HCT116 (cell line): ENCODE measurements at regions not wholly inside any gene's neighbourhood (a gene's known extent, or its start where the extent isn't known, plus 50 kb on each side); places are given as distances from the start of the nearest gene placed in this dataset.
A peak's percentile ranks its signal among the peaks of the same experiment; 100 is the strongest.

ENCODE experiments used
- EGR1 ChIP-seq: IDR thresholded peaks from 2 replicates; pipeline ENCODE4 v1.6.1; 2012; ENCODE audit warnings: low read depth
- EZH2 ChIP-seq: fragments of 200-600 bp; sonication (generic); IDR thresholded peaks from 2 replicates; pipeline ENCODE4 v1.6.1; 2017; ENCODE audit warnings: antibody characterized with exemption, mixed run types
- JUND ChIP-seq: IDR thresholded peaks from 2 replicates; pipeline ENCODE4 v1.6.1; 2012
- POLR2A ChIP-seq: IDR thresholded peaks from 2 replicates; pipeline ENCODE4 v1.7.0; 2011; ENCODE audit warnings: borderline replicate concordance; ENCODE audit not compliant: insufficient read depth, insufficient read length; ENCODE audit errors: extremely low read depth
- POLR2AphosphoS5 ChIP-seq: IDR thresholded peaks from 2 replicates; pipeline ENCODE4 v1.6.1; 2011; ENCODE audit warnings: mild to moderate bottlenecking, low read depth, low read length, moderate library complexity
- SIN3A ChIP-seq: IDR thresholded peaks from 2 replicates; pipeline ENCODE4 v1.6.1; 2012; ENCODE audit warnings: low read depth
- SP1 ChIP-seq: IDR thresholded peaks from 2 replicates; pipeline ENCODE4 v1.6.1; 2012; ENCODE audit warnings: low read depth
- TCF7L2 ChIP-seq: IDR thresholded peaks from 2 replicates; pipeline ENCODE4 v1.7.0; 2011; ENCODE audit warnings: borderline replicate concordance, inconsistent platforms; ENCODE audit not compliant: insufficient read depth, insufficient read length; ENCODE audit errors: extremely low read depth
- ZFX ChIP-seq: fragments of 450-650 bp; IDR thresholded peaks from 2 replicates; pipeline ENCODE4 v1.6.1; 2017
- ZNF274 ChIP-seq: fragments of 200-500 bp; sonication (Bioruptor generic); IDR thresholded peaks from 2 replicates; pipeline ENCODE4 v1.6.1; 2014; ENCODE audit warnings: mild to moderate bottlenecking, low read depth, low read length, inconsistent platforms
- TF ChIP-seq, protein P1 (sequence below), 3 experiments: fragments of 200-600 bp in 1 of 3; sonication (generic) in 1 of 3; IDR thresholded peaks in 2 of 3; conservative IDR thresholded peaks in 1 of 3; 2 replicates each; pipeline ENCODE4 v1.5.1; 2012 to 2017; ENCODE audit warnings: low read depth in 2 of 3, low read length in 2 of 3, antibody characterized with exemption in 1 of 3, borderline replicate concordance in 1 of 3, control low read depth in 1 of 3, mild to moderate bottlenecking in 1 of 3, mixed read lengths in 1 of 3, mixed run types in 1 of 3, moderate library complexity in 1 of 3; ENCODE audit not compliant: insufficient read depth in 1 of 3
- TF ChIP-seq, protein P2 (sequence below): IDR thresholded peaks from 2 replicates; pipeline ENCODE4 v1.6.1; 2012
- TF ChIP-seq, protein P3 (sequence below): IDR thresholded peaks from 2 replicates; pipeline ENCODE4 v1.6.1; 2011; ENCODE audit warnings: mild to moderate bottlenecking, low read length, moderate library complexity; ENCODE audit not compliant: insufficient replicate concordance; ENCODE audit errors: extremely low read depth
- TF ChIP-seq, protein P4 (sequence below): IDR thresholded peaks from 2 replicates; pipeline ENCODE4 v1.6.1; 2012; ENCODE audit warnings: low read depth

- TF ChIP-seq, protein P1, sequence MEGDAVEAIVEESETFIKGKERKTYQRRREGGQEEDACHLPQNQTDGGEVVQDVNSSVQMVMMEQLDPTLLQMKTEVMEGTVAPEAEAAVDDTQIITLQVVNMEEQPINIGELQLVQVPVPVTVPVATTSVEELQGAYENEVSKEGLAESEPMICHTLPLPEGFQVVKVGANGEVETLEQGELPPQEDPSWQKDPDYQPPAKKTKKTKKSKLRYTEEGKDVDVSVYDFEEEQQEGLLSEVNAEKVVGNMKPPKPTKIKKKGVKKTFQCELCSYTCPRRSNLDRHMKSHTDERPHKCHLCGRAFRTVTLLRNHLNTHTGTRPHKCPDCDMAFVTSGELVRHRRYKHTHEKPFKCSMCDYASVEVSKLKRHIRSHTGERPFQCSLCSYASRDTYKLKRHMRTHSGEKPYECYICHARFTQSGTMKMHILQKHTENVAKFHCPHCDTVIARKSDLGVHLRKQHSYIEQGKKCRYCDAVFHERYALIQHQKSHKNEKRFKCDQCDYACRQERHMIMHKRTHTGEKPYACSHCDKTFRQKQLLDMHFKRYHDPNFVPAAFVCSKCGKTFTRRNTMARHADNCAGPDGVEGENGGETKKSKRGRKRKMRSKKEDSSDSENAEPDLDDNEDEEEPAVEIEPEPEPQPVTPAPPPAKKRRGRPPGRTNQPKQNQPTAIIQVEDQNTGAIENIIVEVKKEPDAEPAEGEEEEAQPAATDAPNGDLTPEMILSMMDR (IDR thresholded peaks at IDR 0.05 in 2 of 3, conservative IDR thresholded peaks at IDR 0.05 in 1 of 3; ENCODE audit: borderline replicate concordance in 1 of 3, insufficient read depth in 1 of 3, low read depth in 2 of 3, low read length in 2 of 3), result no peak
- no peak for TF ChIP-seq POLR2A
- no peak for TF ChIP-seq ZFX
- TF ChIP-seq POLR2AphosphoS5, result no peak
- no peak for TF ChIP-seq EZH2
- TF ChIP-seq, protein P2, sequence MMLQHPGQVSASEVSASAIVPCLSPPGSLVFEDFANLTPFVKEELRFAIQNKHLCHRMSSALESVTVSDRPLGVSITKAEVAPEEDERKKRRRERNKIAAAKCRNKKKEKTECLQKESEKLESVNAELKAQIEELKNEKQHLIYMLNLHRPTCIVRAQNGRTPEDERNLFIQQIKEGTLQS, result no peak
- TF ChIP-seq JUND, result no peak
- no peak for TF ChIP-seq ZNF274
- TF ChIP-seq, protein P3, sequence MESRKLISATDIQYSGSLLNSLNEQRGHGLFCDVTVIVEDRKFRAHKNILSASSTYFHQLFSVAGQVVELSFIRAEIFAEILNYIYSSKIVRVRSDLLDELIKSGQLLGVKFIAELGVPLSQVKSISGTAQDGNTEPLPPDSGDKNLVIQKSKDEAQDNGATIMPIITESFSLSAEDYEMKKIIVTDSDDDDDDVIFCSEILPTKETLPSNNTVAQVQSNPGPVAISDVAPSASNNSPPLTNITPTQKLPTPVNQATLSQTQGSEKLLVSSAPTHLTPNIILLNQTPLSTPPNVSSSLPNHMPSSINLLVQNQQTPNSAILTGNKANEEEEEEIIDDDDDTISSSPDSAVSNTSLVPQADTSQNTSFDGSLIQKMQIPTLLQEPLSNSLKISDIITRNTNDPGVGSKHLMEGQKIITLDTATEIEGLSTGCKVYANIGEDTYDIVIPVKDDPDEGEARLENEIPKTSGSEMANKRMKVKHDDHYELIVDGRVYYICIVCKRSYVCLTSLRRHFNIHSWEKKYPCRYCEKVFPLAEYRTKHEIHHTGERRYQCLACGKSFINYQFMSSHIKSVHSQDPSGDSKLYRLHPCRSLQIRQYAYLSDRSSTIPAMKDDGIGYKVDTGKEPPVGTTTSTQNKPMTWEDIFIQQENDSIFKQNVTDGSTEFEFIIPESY, result no peak
- TF ChIP-seq SIN3A, result no peak
- TF ChIP-seq TCF7L2, result no peak
- TF ChIP-seq EGR1, result peak; percentile 23; the same call in 1 of the 2 replicates
- TF ChIP-seq SP1, result no peak
- TF ChIP-seq, protein P4, sequence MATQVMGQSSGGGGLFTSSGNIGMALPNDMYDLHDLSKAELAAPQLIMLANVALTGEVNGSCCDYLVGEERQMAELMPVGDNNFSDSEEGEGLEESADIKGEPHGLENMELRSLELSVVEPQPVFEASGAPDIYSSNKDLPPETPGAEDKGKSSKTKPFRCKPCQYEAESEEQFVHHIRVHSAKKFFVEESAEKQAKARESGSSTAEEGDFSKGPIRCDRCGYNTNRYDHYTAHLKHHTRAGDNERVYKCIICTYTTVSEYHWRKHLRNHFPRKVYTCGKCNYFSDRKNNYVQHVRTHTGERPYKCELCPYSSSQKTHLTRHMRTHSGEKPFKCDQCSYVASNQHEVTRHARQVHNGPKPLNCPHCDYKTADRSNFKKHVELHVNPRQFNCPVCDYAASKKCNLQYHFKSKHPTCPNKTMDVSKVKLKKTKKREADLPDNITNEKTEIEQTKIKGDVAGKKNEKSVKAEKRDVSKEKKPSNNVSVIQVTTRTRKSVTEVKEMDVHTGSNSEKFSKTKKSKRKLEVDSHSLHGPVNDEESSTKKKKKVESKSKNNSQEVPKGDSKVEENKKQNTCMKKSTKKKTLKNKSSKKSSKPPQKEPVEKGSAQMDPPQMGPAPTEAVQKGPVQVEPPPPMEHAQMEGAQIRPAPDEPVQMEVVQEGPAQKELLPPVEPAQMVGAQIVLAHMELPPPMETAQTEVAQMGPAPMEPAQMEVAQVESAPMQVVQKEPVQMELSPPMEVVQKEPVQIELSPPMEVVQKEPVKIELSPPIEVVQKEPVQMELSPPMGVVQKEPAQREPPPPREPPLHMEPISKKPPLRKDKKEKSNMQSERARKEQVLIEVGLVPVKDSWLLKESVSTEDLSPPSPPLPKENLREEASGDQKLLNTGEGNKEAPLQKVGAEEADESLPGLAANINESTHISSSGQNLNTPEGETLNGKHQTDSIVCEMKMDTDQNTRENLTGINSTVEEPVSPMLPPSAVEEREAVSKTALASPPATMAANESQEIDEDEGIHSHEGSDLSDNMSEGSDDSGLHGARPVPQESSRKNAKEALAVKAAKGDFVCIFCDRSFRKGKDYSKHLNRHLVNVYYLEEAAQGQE, result no peak
Observed at GRCh38 chr3:18111796-18112232, 313.3 kb downstream of the SATB1 start.
